Common myeloid progenitor, CD34-positive (primary cell): ENCODE measurements at regions not wholly inside any gene's neighbourhood (a gene's known extent, or its start where the extent isn't known, plus 50 kb on each side); places are given as distances from the start of the nearest gene placed in this dataset.

Experiments used
- CTCF ChIA-PET: fragments of 350-600 bp; sonication (Branson Sonifier 250); formaldehyde crosslinking; loops from one replicate; lab custom pipeline; 2021; ENCODE audit warnings: antibody characterized with exemption; lab: Charles Lee
- POLR2A ChIA-PET: fragments of 350-600 bp; sonication (Branson Sonifier 250); formaldehyde crosslinking; loops from one replicate; lab custom pipeline; 2021; ENCODE audit warnings: antibody characterized with exemption; lab: Charles Lee
- DNase-seq, 3 donors: peaks; one replicate each; pipeline versions ENCODE4 v3.0.0 to v3.0.0-alpha.2; 2013
- H3K27ac ChIP-seq, 2 experiments: 1 replicate in 1 of 2; 2 replicates in 1 of 2; pipeline ENCODE4 v1.7.0; 2013; ENCODE audit warnings: inconsistent platforms in 2 of 2, low read length in 2 of 2, mild to moderate bottlenecking in 2 of 2, low read depth in 1 of 2, moderate library complexity in 1 of 2; ENCODE audit not compliant: severe bottlenecking in 2 of 2, insufficient read depth in 1 of 2, poor library complexity in 1 of 2
- H3K27me3 ChIP-seq, 5 experiments: replicated peaks in 2 of 5; 1 replicate in 3 of 5; 2 replicates in 2 of 5; pipeline versions ENCODE4 v1.6.1 to v1.7.0; 2013; ENCODE audit warnings: low read length in 4 of 5, mild to moderate bottlenecking in 2 of 5, moderate library complexity in 2 of 5, inconsistent platforms in 1 of 5; ENCODE audit not compliant: insufficient read depth in 5 of 5, control insufficient read depth in 4 of 5
- H3K36me3 ChIP-seq, 4 experiments: 1 replicate in 2 of 4; 2 replicates in 2 of 4; pipeline versions ENCODE4 v1.6.1 to v1.7.0; 2013; ENCODE audit warnings: low read length in 3 of 4, control low read depth in 1 of 4, mild to moderate bottlenecking in 1 of 4; ENCODE audit not compliant: control insufficient read depth in 4 of 4, insufficient read depth in 4 of 4
- H3K4me1 ChIP-seq, 4 experiments: 1 replicate in 3 of 4; 2 replicates in 1 of 4; pipeline versions ENCODE4 v1.6.1 to v1.7.1; 2013; ENCODE audit warnings: low read length in 3 of 4, mild to moderate bottlenecking in 3 of 4, control low read depth in 1 of 4, inconsistent platforms in 1 of 4, moderate library complexity in 1 of 4; ENCODE audit not compliant: control insufficient read depth in 4 of 4, insufficient read depth in 4 of 4; ENCODE audit errors: control extremely low read depth in 1 of 4
- H3K4me3 ChIP-seq, 7 experiments: 1 replicate in 4 of 7; 2 replicates in 3 of 7; pipeline versions ENCODE4 v1.5.1 to v1.7.0; 2013; ENCODE audit warnings: mild to moderate bottlenecking in 7 of 7, low read length in 6 of 7, moderate library complexity in 6 of 7, inconsistent platforms in 2 of 7, low read depth in 2 of 7, control low read depth in 1 of 7; ENCODE audit not compliant: insufficient read depth in 4 of 7, control insufficient read depth in 1 of 7; ENCODE audit errors: extremely low read depth in 1 of 7
- H3K9me3 ChIP-seq, 5 experiments: 1 replicate in 4 of 5; 2 replicates in 1 of 5; pipeline versions ENCODE4 v1.6.1 to v1.7.1; 2013; ENCODE audit warnings: low read length in 4 of 5, mild to moderate bottlenecking in 2 of 5, inconsistent platforms in 1 of 5, low read depth in 1 of 5, moderate library complexity in 1 of 5; ENCODE audit not compliant: control insufficient read depth in 4 of 5, insufficient read depth in 2 of 5; ENCODE audit errors: control extremely low read depth in 1 of 5
- WGBS: methylation state at CpG from one replicate; pipeline ENCODE4 v1.1.5; 2013; ENCODE audit not compliant: insufficient coverage; 5-methylcytosine and 5-hydroxymethylcytosine counted together

DNA sequence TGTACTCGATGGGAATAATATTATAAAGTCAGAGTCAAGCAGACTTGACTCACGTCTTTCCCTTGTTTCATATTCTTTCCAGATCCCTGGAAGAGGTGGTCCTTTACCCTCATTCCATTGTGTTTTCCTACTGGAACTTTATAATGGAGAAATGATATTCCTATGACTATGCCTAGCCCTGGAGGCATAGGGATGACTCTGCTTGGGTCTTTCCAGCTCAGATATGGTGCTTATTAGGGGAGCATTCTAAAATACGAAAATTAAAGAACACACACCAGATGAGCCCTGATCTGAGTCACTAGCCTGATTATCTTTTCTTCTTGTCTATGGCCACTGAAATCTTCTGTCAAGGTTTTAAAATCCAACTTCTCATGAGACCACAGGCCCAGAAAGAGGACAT, 231.4 kb downstream of the ANKRD50 start:
- Histone ChIP-seq H3K4me1 (no peaks in the 10 kb centered on the region), H3K27me3 (no peaks in the 10 kb centered on the region), H3K27ac (no peak overlapping the region), H3K36me3 (no peaks in the 10 kb centered on the region), H3K9me3 (no peaks in the 10 kb centered on the region), H3K4me3 (no peak overlapping the region)
- ChIA-PET CTCF (no interaction called here), POLR2A (no interaction called here)
- DNase-seq, result no peak
- WGBS, result 94% methylated on average over 2 of the region's 3 CpGs

DNA sequence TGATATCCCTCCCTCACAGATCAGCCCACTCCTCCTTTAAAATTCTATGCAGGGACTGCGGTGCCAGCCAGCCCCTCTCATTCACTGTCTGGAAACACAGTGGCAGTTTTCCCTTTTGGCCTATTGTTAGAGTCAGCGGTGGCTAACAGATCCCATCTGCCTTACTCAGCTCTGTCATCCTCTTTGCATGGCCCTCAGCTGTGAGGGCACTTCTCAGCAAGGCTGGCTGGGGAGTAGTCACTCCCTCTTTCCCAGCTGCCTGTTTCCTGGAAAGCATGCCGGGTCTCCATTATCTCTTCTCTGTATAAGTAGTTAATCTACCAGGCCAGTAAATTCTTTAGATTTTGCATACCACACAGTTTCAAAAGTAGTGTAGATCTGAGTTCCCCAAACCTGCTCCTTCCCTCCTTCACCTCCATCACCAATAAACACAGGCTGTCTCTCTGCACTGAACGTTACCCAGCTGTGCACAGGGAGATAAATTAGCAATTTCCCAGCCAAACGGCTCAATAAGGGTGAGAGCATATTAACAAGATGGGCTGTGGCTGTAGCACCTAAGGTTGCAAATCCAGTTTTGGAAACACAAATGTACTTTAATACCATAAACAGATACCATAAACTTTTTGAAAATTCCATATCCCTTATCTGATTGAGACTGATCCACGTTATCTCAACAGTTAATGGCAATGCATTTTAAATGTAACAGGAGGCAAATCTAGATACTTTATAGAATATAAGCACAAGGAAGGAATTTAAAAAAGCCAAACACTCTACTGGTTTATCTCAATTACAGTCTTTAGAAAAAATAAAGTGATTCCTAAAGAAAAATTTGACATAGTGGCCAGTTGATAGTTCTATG, 229.3 kb downstream of the ANKRD50 start:
- no peaks in the 10 kb centered on the region for H3K9me3 ChIP-seq
- no peak overlapping the region for H3K27ac ChIP-seq
- H3K27me3 ChIP-seq, result no peaks in the 10 kb centered on the region
- 84% methylated on average over 4 of the region's 6 CpGs for WGBS
- no peak overlapping the region for H3K4me3 ChIP-seq
- POLR2A ChIA-PET, result no interaction called here
- no peak for DNase-seq
- no peaks in the 10 kb centered on the region for H3K4me1 ChIP-seq
- CTCF ChIA-PET, result no interaction called here
- no peaks in the 10 kb centered on the region for H3K36me3 ChIP-seq

DNA sequence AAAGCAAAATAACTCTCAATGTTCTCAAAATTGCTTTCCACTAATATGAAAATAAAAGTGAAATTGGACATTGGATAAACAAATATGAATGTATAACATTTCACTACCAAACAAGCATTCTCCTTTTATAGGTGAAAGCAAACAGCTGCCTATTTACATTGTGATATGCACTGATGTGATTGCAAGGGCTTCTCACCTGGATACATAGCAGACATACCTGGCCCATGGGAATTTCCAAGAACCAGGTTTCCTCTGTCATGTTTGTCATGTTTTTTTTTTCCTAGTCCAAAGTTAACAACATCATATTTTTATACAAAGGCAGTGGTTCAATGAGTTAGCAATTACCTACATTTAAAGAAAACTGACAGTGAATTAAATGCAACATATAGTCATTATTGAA, 228.5 kb downstream of the ANKRD50 start:
- POLR2A ChIA-PET, result no interaction called here
- Histone ChIP-seq H3K27me3 (no peaks in the 10 kb centered on the region), H3K9me3 (no peaks in the 10 kb centered on the region), H3K27ac (no peak overlapping the region), H3K4me3 (no peak overlapping the region), H3K36me3 (no peaks in the 10 kb centered on the region), H3K4me1 (no peaks in the 10 kb centered on the region)
- CTCF ChIA-PET, result no interaction called here
- DNase-seq, result no peak

DNA sequence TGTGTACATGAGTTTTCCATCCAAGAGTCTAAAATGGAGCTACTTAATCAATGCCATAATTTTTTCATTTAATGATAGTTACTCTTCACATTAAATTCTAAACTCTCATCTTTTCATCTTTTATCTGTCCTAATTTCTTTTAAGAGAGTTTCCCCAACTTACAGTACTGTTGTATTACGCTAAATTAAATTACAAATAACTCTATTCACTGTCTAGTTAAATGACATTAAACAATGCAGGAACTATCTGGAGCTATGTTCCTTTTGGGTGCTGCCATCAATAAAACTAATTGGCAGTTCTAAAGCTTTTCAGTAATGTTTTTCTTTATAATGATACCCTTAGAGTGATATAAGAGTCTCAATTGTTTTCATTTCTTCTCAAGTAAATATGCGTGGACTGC, 227.6 kb downstream of the ANKRD50 start:
- DNase-seq, result no peak
- Histone ChIP-seq H3K4me1 (no peaks in the 10 kb centered on the region), H3K4me3 (no peak overlapping the region), H3K27me3 (no peaks in the 10 kb centered on the region), H3K9me3 (no peaks in the 10 kb centered on the region), H3K27ac (no peak overlapping the region), H3K36me3 (no peaks in the 10 kb centered on the region)
- ChIA-PET POLR2A (no interaction called here), CTCF (no interaction called here)
- WGBS, result 100% methylated on average over 1 of the region's 2 CpGs

DNA sequence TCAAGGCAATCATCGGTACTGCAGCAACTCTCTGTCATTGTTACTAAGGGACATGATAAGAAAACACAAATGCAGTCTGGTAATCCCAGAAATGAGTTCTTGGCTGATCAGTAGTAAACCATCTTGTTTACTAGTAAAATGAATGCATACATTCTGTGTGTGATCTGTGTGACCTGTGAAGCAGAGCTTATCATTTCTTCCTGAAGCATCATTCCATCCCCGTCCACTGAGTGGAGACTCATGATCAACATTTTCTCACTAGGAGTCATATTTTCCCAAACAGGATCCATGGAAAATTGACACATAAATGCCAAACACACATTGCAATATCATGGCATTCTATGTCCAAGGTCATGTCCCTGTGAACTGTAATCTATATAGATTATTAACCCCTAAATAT, 226.1 kb downstream of the ANKRD50 start:
- Histone ChIP-seq H3K27me3 (no peaks in the 10 kb centered on the region), H3K4me1 (no peaks in the 10 kb centered on the region), H3K27ac (no peak overlapping the region), H3K4me3 (no peak overlapping the region), H3K36me3 (no peaks in the 10 kb centered on the region), H3K9me3 (no peaks in the 10 kb centered on the region)
- no peak for DNase-seq
- ChIA-PET POLR2A (no interaction called here), CTCF (no interaction called here)
- WGBS, result 86% methylated on average over 1 of the region's 2 CpGs

DNA sequence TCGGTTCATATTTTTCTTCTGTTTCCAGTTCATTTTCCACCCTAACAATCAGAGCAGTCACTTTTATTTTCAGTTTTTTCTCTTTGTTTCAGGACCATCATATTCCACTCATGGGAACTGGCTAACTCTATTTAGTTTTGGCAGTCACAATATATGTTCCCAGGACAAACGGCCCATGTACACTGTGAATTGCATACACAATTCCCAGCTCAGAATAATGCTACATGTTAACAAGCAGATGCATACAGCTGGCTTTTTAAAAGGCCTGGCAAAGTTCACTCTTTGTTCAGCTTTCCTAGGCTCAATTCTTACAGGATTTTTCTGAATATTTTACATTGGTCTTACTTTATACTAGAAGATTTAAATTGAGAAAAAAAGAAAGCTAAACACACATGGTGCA, 224.9 kb downstream of the ANKRD50 start:
- ChIA-PET POLR2A (no interaction called here), CTCF (no interaction called here)
- Histone ChIP-seq H3K27ac (no peak overlapping the region), H3K27me3 (no peaks in the 10 kb centered on the region), H3K36me3 (no peaks in the 10 kb centered on the region), H3K9me3 (no peaks in the 10 kb centered on the region), H3K4me1 (no peaks in the 10 kb centered on the region), H3K4me3 (no peak overlapping the region)
- no peak for DNase-seq
- 100% methylated on average over 1 of the region's 2 CpGs for WGBS

DNA sequence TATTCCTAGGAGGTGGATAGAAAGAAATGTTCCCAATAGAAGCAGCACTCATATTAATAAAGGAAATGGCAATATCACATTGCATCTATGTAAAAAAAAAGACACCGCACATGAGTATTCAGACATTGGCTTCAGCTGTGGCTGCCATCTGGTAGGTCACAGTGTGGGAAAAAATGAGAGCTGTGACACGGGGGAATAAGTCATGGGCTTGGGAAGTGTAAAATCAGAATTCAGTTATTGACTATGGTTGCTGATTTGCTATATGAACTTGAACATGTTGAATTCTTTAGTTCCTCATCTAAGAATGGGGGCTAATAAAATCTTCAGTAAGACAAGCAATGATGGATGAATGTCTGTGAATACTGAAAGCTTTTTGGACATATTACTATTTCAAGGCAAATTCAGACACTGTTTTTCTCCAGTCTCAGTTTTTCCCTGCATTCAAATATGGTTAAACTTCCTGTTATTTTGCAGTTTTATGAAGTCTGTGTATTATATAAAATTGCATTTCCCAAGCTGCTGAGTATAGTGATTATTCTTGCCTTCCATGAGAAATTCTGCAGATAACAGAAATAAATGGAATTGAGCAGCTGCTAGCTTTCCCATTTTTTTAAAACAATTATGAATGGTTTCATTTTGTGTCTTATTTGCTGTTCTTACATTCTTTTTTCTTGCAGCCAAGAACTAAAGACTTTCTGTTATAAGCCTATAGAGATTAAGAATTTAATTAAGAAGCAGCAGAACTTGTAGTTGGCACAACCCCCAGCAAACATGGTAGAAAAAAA, 221.0 kb downstream of the ANKRD50 start:
- no CpG with 5 or more reads among the region's 2 CpGs for WGBS
- POLR2A ChIA-PET, result no interaction called here
- Histone ChIP-seq H3K36me3 (no peaks in the 10 kb centered on the region), H3K27ac (no peak overlapping the region), H3K4me1 (no peaks in the 10 kb centered on the region), H3K27me3 (no peaks in the 10 kb centered on the region), H3K9me3 (no peaks in the 10 kb centered on the region), H3K4me3 (no peak overlapping the region)
- DNase-seq, result no peak
- CTCF ChIA-PET, result no interaction called here
